ENCODE measurements at regions not wholly inside any gene's neighbourhood (a gene's known extent, or its start where the extent isn't known, plus 50 kb on each side); places are given as distances from the start of the nearest gene placed in this dataset.

GRCh38 chr7:120160166-120160565 is 112.8 kb upstream of the KCND2 start:
- intact Hi-C loops (cut with DNase I), result no loop called here
- TF ChIP-seq, protein P1, sequence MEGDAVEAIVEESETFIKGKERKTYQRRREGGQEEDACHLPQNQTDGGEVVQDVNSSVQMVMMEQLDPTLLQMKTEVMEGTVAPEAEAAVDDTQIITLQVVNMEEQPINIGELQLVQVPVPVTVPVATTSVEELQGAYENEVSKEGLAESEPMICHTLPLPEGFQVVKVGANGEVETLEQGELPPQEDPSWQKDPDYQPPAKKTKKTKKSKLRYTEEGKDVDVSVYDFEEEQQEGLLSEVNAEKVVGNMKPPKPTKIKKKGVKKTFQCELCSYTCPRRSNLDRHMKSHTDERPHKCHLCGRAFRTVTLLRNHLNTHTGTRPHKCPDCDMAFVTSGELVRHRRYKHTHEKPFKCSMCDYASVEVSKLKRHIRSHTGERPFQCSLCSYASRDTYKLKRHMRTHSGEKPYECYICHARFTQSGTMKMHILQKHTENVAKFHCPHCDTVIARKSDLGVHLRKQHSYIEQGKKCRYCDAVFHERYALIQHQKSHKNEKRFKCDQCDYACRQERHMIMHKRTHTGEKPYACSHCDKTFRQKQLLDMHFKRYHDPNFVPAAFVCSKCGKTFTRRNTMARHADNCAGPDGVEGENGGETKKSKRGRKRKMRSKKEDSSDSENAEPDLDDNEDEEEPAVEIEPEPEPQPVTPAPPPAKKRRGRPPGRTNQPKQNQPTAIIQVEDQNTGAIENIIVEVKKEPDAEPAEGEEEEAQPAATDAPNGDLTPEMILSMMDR (IDR thresholded peaks at IDR 0.05), result no peak
- Histone ChIP-seq H3K4me3 (no peak overlapping the region), H3K9me3 (peaks cover 0 to 3% (median 0%) of the 10 kb centered on the region in 11 donors), H3K27ac (no peak overlapping the region), H3K36me3 (no peaks in the 10 kb centered on the region), H3K27me3 (no peaks in the 10 kb centered on the region), H3K4me1 (no peaks in the 10 kb centered on the region)
- DNase-seq (no peak), ATAC-seq (no peak)
- WGBS, 2 donors, result 63 to 68% methylated on average over 2 of the region's 2 CpGs

DNA sequence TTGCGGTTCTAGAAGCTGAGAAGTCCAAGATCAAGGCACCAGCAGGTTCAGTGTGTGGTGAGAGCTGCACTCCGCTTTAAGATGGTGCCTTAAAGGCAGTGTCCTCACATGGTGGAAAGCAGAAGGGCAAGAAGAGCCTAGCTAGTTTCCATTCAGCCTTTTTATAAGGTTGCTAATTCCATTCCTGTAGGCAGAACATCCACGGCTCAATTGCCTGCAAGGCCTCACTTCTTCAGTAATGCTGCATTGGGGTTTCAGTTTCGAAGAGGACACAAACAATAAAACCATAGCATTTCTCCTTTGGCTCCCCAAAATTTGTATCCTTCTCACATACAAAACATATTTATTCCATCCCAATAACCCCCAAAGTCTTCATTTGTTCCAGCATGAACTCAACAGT is 109.5 kb upstream of the KCND2 start:
- H3K27ac ChIP-seq, result no peak overlapping the region
- H3K9me3 ChIP-seq, result peaks cover 0 to 3% (median 0%) of the 10 kb centered on the region in 11 donors
- DNase-seq (no peak), ATAC-seq (no peak)
- TF ChIP-seq, protein P1 (IDR thresholded peaks at IDR 0.05), result no peak
- H3K27me3 ChIP-seq, result no peaks in the 10 kb centered on the region
- 83 to 88% methylated on average over 4 of the region's 4 CpGs for WGBS, 2 donors
- H3K4me3 ChIP-seq, result no peak overlapping the region
- intact Hi-C loops (cut with DNase I), result no loop called here
- H3K4me1 ChIP-seq, result no peaks in the 10 kb centered on the region
- no peaks in the 10 kb centered on the region for H3K36me3 ChIP-seq

GRCh38 chr7:120165227-120165626 is 107.7 kb upstream of the KCND2 start:
- Histone ChIP-seq H3K27ac (no peak overlapping the region), H3K9me3 (peaks cover 0 to 3% (median 0%) of the 10 kb centered on the region in 11 donors), H3K36me3 (no peaks in the 10 kb centered on the region), H3K4me3 (no peak overlapping the region), H3K4me1 (no peaks in the 10 kb centered on the region), H3K27me3 (no peaks in the 10 kb centered on the region)
- DNase-seq (no peak), ATAC-seq (no peak)
- WGBS, 2 donors, result 85 to 93% methylated on average over 2 of the region's 2 CpGs
- intact Hi-C loops (cut with DNase I), result no loop called here
- TF ChIP-seq, protein P1 (IDR thresholded peaks at IDR 0.05), result no peak

DNA sequence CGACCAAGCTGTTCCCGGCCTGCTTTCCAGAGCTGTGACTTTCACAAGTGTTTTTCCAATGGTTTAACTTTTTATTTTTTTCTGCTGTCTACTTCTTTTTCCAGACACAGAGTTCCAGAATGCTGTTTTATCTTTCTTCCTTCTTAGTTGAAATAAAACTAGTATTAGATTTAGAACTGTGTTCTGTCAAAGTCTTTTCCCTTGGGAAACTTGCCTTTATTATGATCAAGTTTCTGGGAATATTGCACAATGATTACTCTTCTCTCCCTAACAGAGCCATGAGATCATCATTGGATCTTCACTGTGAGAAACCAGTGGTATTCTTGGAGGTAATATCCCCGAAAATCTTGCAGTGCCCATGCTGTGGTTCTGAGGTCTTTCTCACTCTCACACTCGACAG is 104.9 kb upstream of the KCND2 start:
- H3K36me3 ChIP-seq, result no peaks in the 10 kb centered on the region
- intact Hi-C loops (cut with DNase I), result no loop called here
- no peak overlapping the region for H3K4me3 ChIP-seq
- ATAC-seq (peak in 7 of 8 donors; percentile 33 to 78 (median 67)), DNase-seq (no peak)
- WGBS, 2 donors, result 64 to 71% methylated on average over 4 of the region's 4 CpGs
- TF ChIP-seq, protein P1 (IDR thresholded peaks at IDR 0.05), result no peak
- peaks cover 0 to 11% (median 0%) of the 10 kb centered on the region in 9 donors for H3K4me1 ChIP-seq
- H3K9me3 ChIP-seq, result no peaks in the 10 kb centered on the region
- H3K27me3 ChIP-seq, result no peaks in the 10 kb centered on the region
- H3K27ac ChIP-seq, result peak overlapping the region in 6 of 10 donors; percentile 6 to 74 (median 46)

Data from heart right ventricle (tissue), 16 donors.